ENCODE measurements at regions not wholly inside any gene's neighbourhood (a gene's known extent, or its start where the extent isn't known, plus 50 kb on each side); places are given as distances from the start of the nearest gene placed in this dataset.
A peak's percentile ranks its signal among the peaks of the same experiment; 100 is the strongest.
"Not testable (repeated sequence)": the region's sequence is repeated elsewhere in the genome, so short reads cannot be mapped to it uniquely, and the experiment has no call there.

GRCh38 chr12:11446372-11446771 lies 51.0 kb upstream of the PRB2 start:
- no peak for DNase-seq (ENCODE audit: low read depth in 1 of 2, low spot score in 1 of 2)

- DNase-seq (ENCODE audit: low read depth in 1 of 2, low spot score in 1 of 2) = no peak
These were observed 62.8 kb upstream of the PRB2 start for GRCh38 chr12:11457996-11458645.

GRCh38 chr12:11460343-11461023 lies 65.1 kb upstream of the PRB2 start:
- no peak for DNase-seq (ENCODE audit: low read depth in 1 of 2, low spot score in 1 of 2)

GRCh38 chr12:11461433-11461832 lies 66.1 kb upstream of the PRB2 start:
- no peak for DNase-seq (ENCODE audit: low read depth in 1 of 2, low spot score in 1 of 2)

GRCh38 chr12:11477110-11477509 lies 81.7 kb upstream of the PRB2 start:
- no peak for DNase-seq (ENCODE audit: low read depth in 1 of 2, low spot score in 1 of 2)

GRCh38 chr12:11482955-11483354 lies 87.6 kb upstream of the PRB2 start:
- DNase-seq (ENCODE audit: low read depth in 1 of 2, low spot score in 1 of 2) = no peak

GRCh38 chr12:11486623-11487444 lies 91.5 kb upstream of the PRB2 start:
- peak; percentile 52 to 53 for DNase-seq (ENCODE audit: low read depth in 1 of 2, low spot score in 1 of 2)

- no peak for DNase-seq (ENCODE audit: low read depth in 1 of 2, low spot score in 1 of 2)
These were observed 100.9 kb upstream of the PRB2 start for GRCh38 chr12:11496157-11496851.

GRCh38 chr12:11497438-11497837 lies 102.1 kb upstream of the PRB2 start:
- DNase-seq (ENCODE audit: low read depth in 1 of 2, low spot score in 1 of 2) = no peak

- no peak for DNase-seq (ENCODE audit: low read depth in 1 of 2, low spot score in 1 of 2)
These were observed 102.6 kb upstream of the PRB2 start for GRCh38 chr12:11497995-11498394.

- not testable (repeated sequence) for DNase-seq (ENCODE audit: low read depth in 1 of 2, low spot score in 1 of 2)
These were observed 103.2 kb upstream of the PRB2 start for GRCh38 chr12:11498574-11498973.

GRCh38 chr12:11499806-11500187 lies 104.4 kb upstream of the PRB2 start:
- DNase-seq (ENCODE audit: low read depth in 1 of 2, low spot score in 1 of 2) = no peak

- peak; percentile 47 to 67 for DNase-seq (ENCODE audit: low read depth in 1 of 2, low spot score in 1 of 2)
These were observed 105.0 kb upstream of the PRB2 start for GRCh38 chr12:11500188-11500860.

- no peak for DNase-seq (ENCODE audit: low read depth in 1 of 2, low spot score in 1 of 2)
These were observed 105.5 kb upstream of the PRB2 start for GRCh38 chr12:11500861-11501230.

- DNase-seq (ENCODE audit: low read depth in 1 of 2, low spot score in 1 of 2) = no peak
These were observed 113.3 kb upstream of the PRB2 start for GRCh38 chr12:11508699-11509098.

GRCh38 chr12:11509326-11509725 lies 114.0 kb upstream of the PRB2 start:
- DNase-seq (ENCODE audit: low read depth in 1 of 2, low spot score in 1 of 2) = no peak

GRCh38 chr12:11510671-11511070 lies 115.3 kb upstream of the PRB2 start:
- DNase-seq (ENCODE audit: low read depth in 1 of 2, low spot score in 1 of 2) = no peak

GRCh38 chr12:11513288-11513687 lies 117.9 kb upstream of the PRB2 start:
- DNase-seq (ENCODE audit: low read depth in 1 of 2, low spot score in 1 of 2) = no peak

GRCh38 chr12:11517080-11517479 lies 121.7 kb upstream of the PRB2 start:
- no peak for DNase-seq (ENCODE audit: low read depth in 1 of 2, low spot score in 1 of 2)

- DNase-seq (ENCODE audit: low read depth in 1 of 2, low spot score in 1 of 2) = no peak
These were observed 125.0 kb upstream of the ETV6 start for GRCh38 chr12:11524446-11524845.

- no peak for DNase-seq (ENCODE audit: low read depth in 1 of 2, low spot score in 1 of 2)
These were observed 115.4 kb upstream of the ETV6 start for GRCh38 chr12:11534064-11534463.
